NCI-H82 treated with DMSO at 0.1 percent for 48 hours (cell line): ENCODE measurements at regions not wholly inside any gene's neighbourhood (a gene's known extent, or its start where the extent isn't known, plus 50 kb on each side); places are given as distances from the start of the nearest gene placed in this dataset.

Experiments used
- DNase-seq: peaks from one replicate; lab custom pipeline; 2025; ENCODE audit not compliant: unreplicated experiment; lab: John Stamatoyannopoulos, UW

DNA sequence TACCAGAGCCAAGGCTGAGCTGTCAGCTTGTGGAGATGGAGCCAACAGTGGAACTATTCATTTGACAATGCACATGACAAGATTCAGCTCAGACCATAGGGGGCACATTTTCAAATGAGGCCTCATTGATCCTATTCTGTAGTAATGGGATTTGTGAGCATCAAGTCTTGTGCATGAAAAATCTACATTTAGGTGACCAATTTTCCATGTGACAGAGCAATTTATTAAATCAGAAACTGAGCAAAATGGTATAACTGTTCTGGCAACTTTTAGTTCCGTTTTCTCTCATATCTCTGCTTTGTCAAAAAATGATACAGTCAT, 108.5 kb upstream of the PCDH18 start:
- DNase-seq = no peak

DNA sequence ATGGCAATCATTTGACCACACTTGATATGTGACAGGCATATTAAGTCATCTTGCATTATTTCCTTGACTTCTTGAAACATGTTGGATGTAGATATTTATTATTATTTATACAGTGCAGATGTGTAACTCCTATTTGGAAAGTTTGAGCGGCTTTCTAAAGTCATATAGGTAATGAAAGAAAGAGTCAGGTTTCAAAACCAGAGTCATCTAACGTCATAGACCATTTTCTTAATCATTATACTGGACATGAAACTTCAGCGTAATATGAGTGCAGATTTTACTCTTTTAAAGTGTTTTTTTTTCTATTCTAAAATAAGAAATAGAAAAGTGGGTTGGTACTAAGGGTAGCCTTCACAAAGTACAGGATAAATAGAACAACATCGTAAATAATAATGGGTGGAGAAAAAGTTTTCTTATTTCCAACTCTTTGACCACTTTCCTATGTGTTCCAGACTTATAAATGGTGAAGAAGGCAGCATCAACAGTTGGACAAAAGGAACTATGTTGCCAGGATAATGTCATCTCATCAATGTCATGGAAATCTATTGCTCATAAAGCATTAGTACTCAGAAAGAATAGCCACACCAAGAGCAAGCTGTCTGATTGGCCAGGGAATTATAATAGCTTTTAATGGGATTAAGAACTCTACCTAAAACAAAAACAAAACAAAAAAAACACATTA, 108.0 kb upstream of the PCDH18 start:
- DNase-seq = no peak

GRCh38 chr4:137638934-137639333, 106.6 kb upstream of the PCDH18 start:
- DNase-seq = no peak

GRCh38 chr4:137635601-137636000, 103.3 kb upstream of the PCDH18 start:
- peak; percentile 52 for DNase-seq

DNA sequence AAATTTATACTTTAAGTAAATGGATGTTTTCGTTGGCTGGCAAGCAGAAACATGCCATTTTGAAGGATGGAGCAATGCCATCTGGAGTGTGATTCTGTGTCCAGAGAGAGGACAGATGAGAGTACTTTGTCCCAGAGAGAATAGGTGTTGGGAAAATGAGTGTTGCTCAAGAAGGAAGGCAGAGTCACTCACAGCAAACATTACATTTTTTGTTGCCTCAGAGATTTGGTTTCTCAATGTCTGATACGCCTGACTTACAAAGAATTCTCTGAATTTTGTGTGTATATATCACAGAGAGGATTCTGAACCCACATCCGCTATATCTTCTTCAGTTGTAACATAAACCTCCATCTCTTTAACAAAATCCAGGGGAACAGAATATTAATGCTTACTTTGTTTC, 102.8 kb upstream of the PCDH18 start:
- DNase-seq = no peak

GRCh38 chr4:137632842-137633241, 100.5 kb upstream of the PCDH18 start:
- DNase-seq = no peak

- DNase-seq = no peak
Observed at GRCh38 chr4:137631605-137632004, 99.3 kb upstream of the PCDH18 start.

GRCh38 chr4:137630252-137630651, 98.0 kb upstream of the PCDH18 start:
- DNase-seq = no peak

GRCh38 chr4:137627739-137628460, 95.6 kb upstream of the PCDH18 start:
- no peak for DNase-seq

- no peak for DNase-seq
Observed at GRCh38 chr4:137626942-137627738, 94.8 kb upstream of the PCDH18 start.

- DNase-seq = no peak
Observed at GRCh38 chr4:137623013-137623412, 90.7 kb upstream of the PCDH18 start.

- DNase-seq = peak; percentile 35
Observed at GRCh38 chr4:137621056-137621455, 88.8 kb upstream of the PCDH18 start.

DNA sequence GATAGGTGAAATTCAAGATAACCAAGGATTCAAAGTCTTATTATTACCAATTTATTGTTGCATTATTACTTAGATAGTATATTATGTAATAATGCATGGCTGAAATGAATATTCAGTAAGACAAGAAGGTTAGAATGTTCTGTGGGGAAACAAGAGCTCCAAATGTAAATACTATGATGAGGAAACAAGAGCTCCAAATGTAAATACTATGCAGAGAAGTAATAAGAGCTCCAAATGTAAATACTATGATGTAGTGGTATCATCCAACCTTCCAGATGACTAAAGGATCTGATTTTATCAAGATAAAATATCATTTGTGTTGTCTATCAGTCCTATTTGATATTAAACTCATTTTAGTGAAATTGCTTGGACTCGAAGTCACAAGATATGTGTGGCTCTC, 82.2 kb upstream of the PCDH18 start:
- no peak for DNase-seq

GRCh38 chr4:137611998-137612700, 79.9 kb upstream of the PCDH18 start:
- no peak for DNase-seq

DNA sequence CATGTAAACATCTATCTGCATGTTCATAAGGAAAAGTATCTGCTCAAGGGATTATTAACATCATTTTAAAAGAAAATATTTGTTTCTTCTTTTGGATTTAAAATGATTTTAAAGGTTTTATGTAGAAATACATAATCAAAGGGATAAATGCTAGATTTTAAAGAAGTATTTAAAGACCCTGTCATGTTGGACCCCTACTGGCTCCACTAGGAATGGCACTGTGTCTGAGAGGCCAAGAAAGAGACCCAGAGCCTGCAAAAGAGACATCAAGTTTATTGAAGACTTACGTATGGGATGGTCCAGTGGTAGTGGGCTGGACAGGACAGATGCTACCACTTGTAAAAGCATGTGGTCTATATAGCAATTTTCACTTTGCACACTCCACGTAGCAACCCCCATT, 78.7 kb upstream of the PCDH18 start:
- DNase-seq = no peak

GRCh38 chr4:137609718-137610430, 77.6 kb upstream of the PCDH18 start:
- DNase-seq = no peak

- DNase-seq = no peak
Observed at GRCh38 chr4:137608085-137608484, 75.8 kb upstream of the PCDH18 start.

GRCh38 chr4:137602436-137602835, 70.1 kb upstream of the PCDH18 start:
- DNase-seq = no peak

GRCh38 chr4:137601934-137602333, 69.6 kb upstream of the PCDH18 start:
- peak; percentile 44 for DNase-seq

GRCh38 chr4:137599734-137600133, 67.4 kb upstream of the PCDH18 start:
- no peak for DNase-seq
